ENCODE measurements at regions not wholly inside any gene's neighbourhood (a gene's known extent, or its start where the extent isn't known, plus 50 kb on each side); places are given as distances from the start of the nearest gene placed in this dataset.

DNA sequence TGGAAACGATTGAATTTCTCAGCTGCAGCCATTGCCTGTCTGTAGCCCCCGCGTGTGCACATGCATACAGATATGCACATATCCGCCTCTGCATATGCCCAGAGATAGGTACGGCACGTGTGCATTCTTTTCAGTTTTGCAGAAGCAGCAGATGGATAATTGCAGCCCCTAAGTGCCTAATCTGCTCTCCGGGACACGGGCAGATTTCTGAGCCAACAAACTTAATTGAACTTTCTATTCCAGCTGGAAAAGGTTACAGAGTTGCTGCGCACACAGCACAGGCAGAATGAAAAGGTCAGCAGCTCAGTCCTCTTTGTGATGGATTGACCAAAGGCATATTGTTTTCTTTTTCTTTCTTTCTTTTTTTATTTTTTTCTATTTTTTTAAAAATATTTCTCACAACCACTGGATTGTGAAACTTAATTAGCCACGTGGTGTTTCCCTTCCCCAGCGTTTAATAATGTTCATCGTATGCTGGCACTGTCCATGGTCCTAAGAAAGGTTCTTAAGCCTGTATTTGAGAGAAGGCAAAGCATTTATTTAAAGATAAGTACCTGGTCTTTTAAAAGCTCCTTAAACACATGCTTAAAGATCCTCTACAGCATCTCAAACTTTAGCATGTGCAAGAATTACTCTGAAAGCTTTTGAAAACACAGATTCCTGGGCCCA lies 270.2 kb upstream of the BRINP1 start:
- no peaks in the 10 kb centered on the region for H3K9me3 ChIP-seq
- no peaks in the 10 kb centered on the region for H3K27me3 ChIP-seq
- no peaks in the 10 kb centered on the region for H3K4me1 ChIP-seq
- no peaks in the 10 kb centered on the region for H3K36me3 ChIP-seq
- DNase-seq = no peak
- H3K4me3 ChIP-seq (ENCODE audit: low read depth, low read length) = no peak overlapping the region
- TF ChIP-seq, protein P1, sequence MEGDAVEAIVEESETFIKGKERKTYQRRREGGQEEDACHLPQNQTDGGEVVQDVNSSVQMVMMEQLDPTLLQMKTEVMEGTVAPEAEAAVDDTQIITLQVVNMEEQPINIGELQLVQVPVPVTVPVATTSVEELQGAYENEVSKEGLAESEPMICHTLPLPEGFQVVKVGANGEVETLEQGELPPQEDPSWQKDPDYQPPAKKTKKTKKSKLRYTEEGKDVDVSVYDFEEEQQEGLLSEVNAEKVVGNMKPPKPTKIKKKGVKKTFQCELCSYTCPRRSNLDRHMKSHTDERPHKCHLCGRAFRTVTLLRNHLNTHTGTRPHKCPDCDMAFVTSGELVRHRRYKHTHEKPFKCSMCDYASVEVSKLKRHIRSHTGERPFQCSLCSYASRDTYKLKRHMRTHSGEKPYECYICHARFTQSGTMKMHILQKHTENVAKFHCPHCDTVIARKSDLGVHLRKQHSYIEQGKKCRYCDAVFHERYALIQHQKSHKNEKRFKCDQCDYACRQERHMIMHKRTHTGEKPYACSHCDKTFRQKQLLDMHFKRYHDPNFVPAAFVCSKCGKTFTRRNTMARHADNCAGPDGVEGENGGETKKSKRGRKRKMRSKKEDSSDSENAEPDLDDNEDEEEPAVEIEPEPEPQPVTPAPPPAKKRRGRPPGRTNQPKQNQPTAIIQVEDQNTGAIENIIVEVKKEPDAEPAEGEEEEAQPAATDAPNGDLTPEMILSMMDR (IDR thresholded peaks at IDR 0.05; ENCODE audit: low read depth, low read length) = no peak

DNA sequence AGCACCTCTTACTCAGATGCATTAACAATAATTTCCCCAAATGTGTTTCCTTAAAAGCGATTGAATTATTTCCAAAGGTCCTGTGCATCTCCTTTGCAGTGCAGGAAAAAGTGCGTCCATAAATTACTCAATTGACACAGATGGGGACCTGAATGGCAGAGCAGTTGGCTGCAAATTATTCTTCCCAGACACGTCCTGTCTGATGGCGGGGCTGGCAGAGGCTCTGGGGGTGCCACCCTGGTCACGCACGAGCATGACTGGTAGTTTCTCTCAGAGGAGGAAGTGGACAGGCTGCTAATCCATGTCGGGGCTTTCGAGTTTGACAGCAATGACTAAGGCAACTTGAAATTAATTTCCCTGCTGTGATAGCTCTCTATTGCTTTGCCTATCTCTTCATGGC lies 264.8 kb upstream of the BRINP1 start:
- TF ChIP-seq, protein P1 (IDR thresholded peaks at IDR 0.05; ENCODE audit: low read depth, low read length) = no peak
- no peaks in the 10 kb centered on the region for H3K4me1 ChIP-seq
- H3K9me3 ChIP-seq = no peaks in the 10 kb centered on the region
- H3K27me3 ChIP-seq = no peaks in the 10 kb centered on the region
- H3K36me3 ChIP-seq = no peaks in the 10 kb centered on the region
- no peak for DNase-seq
- no peak overlapping the region for H3K4me3 ChIP-seq (ENCODE audit: low read depth, low read length)

- TF ChIP-seq, protein P1 (IDR thresholded peaks at IDR 0.05; ENCODE audit: low read depth, low read length) = no peak
- Histone ChIP-seq H3K4me3 (ENCODE audit: low read depth, low read length) (no peak overlapping the region), H3K9me3 (no peaks in the 10 kb centered on the region), H3K27me3 (no peaks in the 10 kb centered on the region), H3K36me3 (no peaks in the 10 kb centered on the region), H3K4me1 (no peaks in the 10 kb centered on the region)
- no peak for DNase-seq
These were observed 242.3 kb upstream of the BRINP1 start for GRCh38 chr9:119611565-119611964.

DNA sequence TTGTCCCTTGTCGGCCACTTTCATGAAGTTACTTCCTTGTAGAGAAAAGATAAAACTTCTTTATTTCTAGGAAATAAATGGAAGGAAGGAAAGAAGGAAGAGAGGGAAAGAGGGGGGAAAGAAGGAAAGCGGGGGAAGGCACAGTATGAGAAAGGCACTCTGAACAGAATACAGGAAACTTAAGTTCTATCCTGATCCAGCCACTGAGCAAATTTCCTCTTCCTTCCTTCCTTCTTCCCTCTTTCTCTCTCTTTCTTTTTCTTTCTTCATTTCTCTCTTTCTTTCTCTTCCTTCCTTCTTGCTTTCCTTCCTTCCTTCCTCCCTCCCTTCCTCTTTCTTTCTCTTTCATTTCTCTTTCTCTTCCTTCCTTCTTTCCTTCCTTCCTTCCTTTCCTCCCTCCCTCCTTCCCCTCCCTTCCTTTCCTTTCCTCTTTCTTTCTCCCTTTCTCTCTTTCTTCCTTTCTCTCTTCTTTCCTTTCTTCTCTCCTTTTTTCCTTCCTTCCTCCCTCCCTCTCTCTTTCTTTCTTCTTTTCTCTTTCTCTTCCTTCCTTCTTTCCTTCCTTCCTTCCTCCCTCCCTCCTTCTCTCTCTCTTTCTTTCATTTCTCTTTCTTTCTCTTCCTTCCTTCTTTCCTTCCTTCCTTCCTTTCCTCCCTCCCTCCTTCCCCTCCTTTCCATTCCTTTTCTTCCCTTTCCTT lies 240.2 kb upstream of the BRINP1 start:
- no peak overlapping the region for H3K4me3 ChIP-seq (ENCODE audit: low read depth, low read length)
- no peaks in the 10 kb centered on the region for H3K4me1 ChIP-seq
- no peak for DNase-seq
- H3K27me3 ChIP-seq = no peaks in the 10 kb centered on the region
- no peaks in the 10 kb centered on the region for H3K36me3 ChIP-seq
- H3K9me3 ChIP-seq = no peaks in the 10 kb centered on the region
- TF ChIP-seq, protein P1 (IDR thresholded peaks at IDR 0.05; ENCODE audit: low read depth, low read length) = no peak

DNA sequence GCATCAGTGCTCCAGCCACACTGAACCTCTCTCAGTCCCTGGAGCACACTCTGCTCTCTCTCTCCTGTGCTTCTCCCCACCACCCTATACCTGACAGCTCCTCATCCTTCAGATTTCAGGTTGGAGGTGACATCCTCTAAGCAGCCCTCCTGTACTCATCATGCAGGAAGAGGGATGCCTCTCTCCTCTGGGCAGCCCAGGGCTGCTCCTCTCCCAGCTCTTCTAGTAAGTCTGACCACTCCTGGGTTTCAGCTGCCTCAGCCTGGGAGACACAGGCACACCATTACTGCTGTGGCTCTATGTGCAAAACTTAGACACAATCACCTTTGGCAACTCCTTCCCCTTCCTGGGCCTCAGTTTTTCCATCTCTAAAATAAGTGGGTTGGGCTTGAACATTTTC lies 232.4 kb upstream of the BRINP1 start:
- Histone ChIP-seq H3K36me3 (no peaks in the 10 kb centered on the region), H3K27me3 (no peaks in the 10 kb centered on the region), H3K9me3 (no peaks in the 10 kb centered on the region), H3K4me1 (no peaks in the 10 kb centered on the region), H3K4me3 (ENCODE audit: low read depth, low read length) (no peak overlapping the region)
- TF ChIP-seq, protein P1 (IDR thresholded peaks at IDR 0.05; ENCODE audit: low read depth, low read length) = no peak
- no peak for DNase-seq

GRCh38 chr9:119597499-119597898 lies 228.3 kb upstream of the BRINP1 start:
- TF ChIP-seq, protein P1 (IDR thresholded peaks at IDR 0.05; ENCODE audit: low read depth, low read length) = no peak
- H3K4me1 ChIP-seq = no peaks in the 10 kb centered on the region
- no peaks in the 10 kb centered on the region for H3K36me3 ChIP-seq
- no peaks in the 10 kb centered on the region for H3K27me3 ChIP-seq
- DNase-seq = no peak
- H3K4me3 ChIP-seq (ENCODE audit: low read depth, low read length) = no peak overlapping the region
- H3K9me3 ChIP-seq = no peaks in the 10 kb centered on the region
